WTC11 (cell line): ENCODE measurements at regions not wholly inside any gene's neighbourhood (a gene's known extent, or its start where the extent isn't known, plus 50 kb on each side); places are given as distances from the start of the nearest gene placed in this dataset.

Experiments used
- ATAC-seq: fragments of 200-7000 bp; cut with Tn5 transposase; 2 replicates; pipeline ENCODE4 v1.10.0; 2021; ENCODE audit warnings: mild to moderate bottlenecking, moderate library complexity
- CTCF ChIA-PET: fragments of 300-600 bp; sonication (Branson Sonifier 250); formaldehyde crosslinking; loops from one replicate; lab custom pipeline; 2021; ENCODE audit warnings: antibody characterized with exemption; lab: Charles Lee
- POLR2A ChIA-PET: fragments of 350-600 bp; sonication (Branson Sonifier 250); formaldehyde crosslinking; loops from one replicate; lab custom pipeline; 2021; ENCODE audit warnings: antibody characterized with exemption; lab: Charles Lee
- DNase-seq: peaks from one replicate; pipeline ENCODE4 v3.0.0; 2021; ENCODE audit warnings: low spot score
- H3K27ac Mint-ChIP-seq: 2 replicates; pipeline ENCODE4 v1.8.0; 2021; ENCODE audit warnings: mixed read lengths
- H3K27me3 Mint-ChIP-seq: 2 replicates; pipeline ENCODE4 v1.8.0; 2021; ENCODE audit warnings: low read depth, mild to moderate bottlenecking, moderate library complexity, mixed read lengths
- H3K36me3 Mint-ChIP-seq: 2 replicates; pipeline ENCODE4 v1.8.0; 2021; ENCODE audit warnings: mixed read lengths
- H3K4me1 Mint-ChIP-seq: 2 replicates; pipeline ENCODE4 v1.8.0; 2022; ENCODE audit warnings: mixed read lengths
- H3K4me3 Mint-ChIP-seq: 2 replicates; pipeline ENCODE4 v1.8.0; 2021; ENCODE audit warnings: mild to moderate bottlenecking, moderate library complexity, mixed read lengths
- H3K9me3 Mint-ChIP-seq: 2 replicates; pipeline ENCODE4 v1.8.0; 2021; ENCODE audit warnings: mixed read lengths
- AFF4 ChIP-seq: sonication (generic); formaldehyde crosslinking; IDR thresholded peaks from 2 replicates; pipeline ENCODE4 v1.8.1; 2023; ENCODE audit warnings: mild to moderate bottlenecking, missing genetic modification reagents, borderline replicate concordance
- CDX4 ChIP-seq: fragments of 250-450 bp; sonication (Bioruptor Pico); IDR thresholded peaks from 2 replicates; pipeline ENCODE4 v1.9.0; 2021; ENCODE audit warnings: moderate library complexity, mild to moderate bottlenecking, inconsistent platforms, borderline replicate concordance
- CREB1 ChIP-seq: sonication (generic); formaldehyde crosslinking; IDR thresholded peaks from 2 replicates; pipeline ENCODE4 v1.8.0; 2023; ENCODE audit warnings: mild to moderate bottlenecking, missing genetic modification reagents
- CTCF ChIP-seq: fragments of 200-600 bp; IDR thresholded peaks from 2 replicates; pipeline ENCODE4 v1.8.0; 2022; ENCODE audit warnings: antibody characterized with exemption
- FOXK1 ChIP-seq: sonication (generic); formaldehyde crosslinking; IDR thresholded peaks from 2 replicates; pipeline ENCODE4 v1.8.0; 2022; ENCODE audit warnings: mild to moderate bottlenecking, moderate library complexity, missing genetic modification reagents
- GRHL2 ChIP-seq: fragments of 250-450 bp; sonication (Bioruptor Pico); IDR thresholded peaks from 2 replicates; pipeline ENCODE4 v1.8.0; 2022; ENCODE audit warnings: mild to moderate bottlenecking, moderate library complexity; ENCODE audit not compliant: insufficient replicate concordance, severe bottlenecking
- KAT7 ChIP-seq: sonication (generic); formaldehyde crosslinking; IDR thresholded peaks from 2 replicates; pipeline ENCODE4 v1.8.1; 2023; ENCODE audit warnings: missing genetic modification reagents, mild to moderate bottlenecking, borderline replicate concordance
- MLX ChIP-seq: sonication (generic); formaldehyde crosslinking; IDR thresholded peaks from 2 replicates; pipeline ENCODE4 v1.8.1; 2023; ENCODE audit warnings: mild to moderate bottlenecking, missing genetic modification reagents, moderate library complexity
- NFE2L1 ChIP-seq: sonication (generic); formaldehyde crosslinking; IDR thresholded peaks from 2 replicates; pipeline ENCODE4 v1.8.1; 2023; ENCODE audit warnings: missing genetic modification reagents
- PRRX2 ChIP-seq: fragments of 250-450 bp; sonication (Bioruptor Pico); IDR thresholded peaks from 2 replicates; pipeline ENCODE4 v1.8.0; 2021; ENCODE audit warnings: mild to moderate bottlenecking
- RELA ChIP-seq: sonication (generic); formaldehyde crosslinking; IDR thresholded peaks from 2 replicates; pipeline ENCODE4 v1.8.1; 2022; ENCODE audit warnings: missing genetic modification reagents, mild to moderate bottlenecking, borderline replicate concordance
- TCF7 ChIP-seq: sonication (generic); formaldehyde crosslinking; IDR thresholded peaks from 2 replicates; pipeline ENCODE4 v1.8.0; 2022; ENCODE audit warnings: mild to moderate bottlenecking, low read depth, missing genetic modification reagents, moderate library complexity
- USF1 ChIP-seq: sonication (generic); formaldehyde crosslinking; IDR thresholded peaks from 2 replicates; pipeline ENCODE4 v1.8.0; 2022; ENCODE audit warnings: mild to moderate bottlenecking, missing genetic modification reagents
- ZNF138 ChIP-seq: sonication (generic); formaldehyde crosslinking; conservative IDR thresholded peaks from 2 replicates; pipeline ENCODE4 v1.8.1; 2022; ENCODE audit warnings: mild to moderate bottlenecking, moderate library complexity, missing genetic modification reagents
- ZNF317 ChIP-seq: sonication (generic); formaldehyde crosslinking; IDR thresholded peaks from 2 replicates; pipeline ENCODE4 v1.8.1; 2023; ENCODE audit warnings: low read depth, mild to moderate bottlenecking, moderate library complexity, missing genetic modification reagents, borderline replicate concordance
- ZNF532 ChIP-seq: fragments of 250-450 bp; sonication (Bioruptor Pico); IDR thresholded peaks from 2 replicates; pipeline ENCODE4 v1.9.0; 2021; ENCODE audit warnings: mild to moderate bottlenecking, borderline replicate concordance

GRCh38 chr9:78167356-78167755, 68.5 kb upstream of the CEP78 start (continued):
- TF ChIP-seq ZNF532 (CRISPR knock-in tag), result no peak
- TF ChIP-seq ZNF138, result no peak
- no peak for TF ChIP-seq CDX4 (CRISPR knock-in tag)
- no peak for TF ChIP-seq FOXK1 (CRISPR knock-in tag)
- no peak for TF ChIP-seq KAT7 (CRISPR knock-in tag)
- no peak for TF ChIP-seq TCF7
- no peak for TF ChIP-seq NFE2L1
- no peak for TF ChIP-seq USF1 (CRISPR knock-in tag)
- no peak for TF ChIP-seq AFF4 (CRISPR knock-in tag)
- TF ChIP-seq PRRX2 (CRISPR knock-in tag), result no peak
- TF ChIP-seq RELA (CRISPR knock-in tag), result no peak
- no peak for TF ChIP-seq ZNF317 (CRISPR knock-in tag)
- TF ChIP-seq CTCF, result no peak
- no peak for TF ChIP-seq MLX (CRISPR knock-in tag)

- no peaks in the 10 kb centered on the region for H3K4me1 Mint-ChIP-seq
- ATAC-seq (no peak), DNase-seq (no peak)
- TF ChIP-seq CREB1 (CRISPR knock-in tag) (no peak), GRHL2 (CRISPR knock-in tag) (no peak)
- CTCF ChIA-PET, result no interaction called here
- POLR2A ChIA-PET, result no interaction called here
- peaks cover 36% of the 10 kb centered on the region for H3K9me3 Mint-ChIP-seq
- no peak overlapping the region for H3K4me3 Mint-ChIP-seq
- no peak overlapping the region for H3K27ac Mint-ChIP-seq
- H3K36me3 Mint-ChIP-seq, result peaks cover 12% of the 10 kb centered on the region
- no peaks in the 10 kb centered on the region; the same call in 1 of the 2 replicates for H3K27me3 Mint-ChIP-seq
Observed at GRCh38 chr9:78163834-78164233, 72.0 kb upstream of the CEP78 start.
